ENCODE measurements at regions not wholly inside any gene's neighbourhood (a gene's known extent, or its start where the extent isn't known, plus 50 kb on each side); places are given as distances from the start of the nearest gene placed in this dataset.

GRCh38 chr15:70264738-70265465 is 167.2 kb upstream of the TLE3 start:
- Histone ChIP-seq H3K4me3 (ENCODE audit: low read depth, low read length) (no peak overlapping the region), H3K9me3 (ENCODE audit: control insufficient read depth, low read length) (no peaks in the 10 kb centered on the region), H2AFZ (no peak overlapping the region), H3K79me2 (no peaks in the 10 kb centered on the region), H3K27ac (no peak overlapping the region), H3K9ac (no peak overlapping the region), H3K4me2 (ENCODE audit: low read length) (no peak overlapping the region), H3K27me3 (ENCODE audit: control insufficient read depth, insufficient read depth, low read length) (no peaks in the 10 kb centered on the region), H3K4me1 (no peaks in the 10 kb centered on the region), H3K36me3 (ENCODE audit: control insufficient read depth, insufficient read depth, low read length) (no peaks in the 10 kb centered on the region)
- TF ChIP-seq, protein P1, sequence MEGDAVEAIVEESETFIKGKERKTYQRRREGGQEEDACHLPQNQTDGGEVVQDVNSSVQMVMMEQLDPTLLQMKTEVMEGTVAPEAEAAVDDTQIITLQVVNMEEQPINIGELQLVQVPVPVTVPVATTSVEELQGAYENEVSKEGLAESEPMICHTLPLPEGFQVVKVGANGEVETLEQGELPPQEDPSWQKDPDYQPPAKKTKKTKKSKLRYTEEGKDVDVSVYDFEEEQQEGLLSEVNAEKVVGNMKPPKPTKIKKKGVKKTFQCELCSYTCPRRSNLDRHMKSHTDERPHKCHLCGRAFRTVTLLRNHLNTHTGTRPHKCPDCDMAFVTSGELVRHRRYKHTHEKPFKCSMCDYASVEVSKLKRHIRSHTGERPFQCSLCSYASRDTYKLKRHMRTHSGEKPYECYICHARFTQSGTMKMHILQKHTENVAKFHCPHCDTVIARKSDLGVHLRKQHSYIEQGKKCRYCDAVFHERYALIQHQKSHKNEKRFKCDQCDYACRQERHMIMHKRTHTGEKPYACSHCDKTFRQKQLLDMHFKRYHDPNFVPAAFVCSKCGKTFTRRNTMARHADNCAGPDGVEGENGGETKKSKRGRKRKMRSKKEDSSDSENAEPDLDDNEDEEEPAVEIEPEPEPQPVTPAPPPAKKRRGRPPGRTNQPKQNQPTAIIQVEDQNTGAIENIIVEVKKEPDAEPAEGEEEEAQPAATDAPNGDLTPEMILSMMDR (IDR thresholded peaks at IDR 0.05): no peak

DNA sequence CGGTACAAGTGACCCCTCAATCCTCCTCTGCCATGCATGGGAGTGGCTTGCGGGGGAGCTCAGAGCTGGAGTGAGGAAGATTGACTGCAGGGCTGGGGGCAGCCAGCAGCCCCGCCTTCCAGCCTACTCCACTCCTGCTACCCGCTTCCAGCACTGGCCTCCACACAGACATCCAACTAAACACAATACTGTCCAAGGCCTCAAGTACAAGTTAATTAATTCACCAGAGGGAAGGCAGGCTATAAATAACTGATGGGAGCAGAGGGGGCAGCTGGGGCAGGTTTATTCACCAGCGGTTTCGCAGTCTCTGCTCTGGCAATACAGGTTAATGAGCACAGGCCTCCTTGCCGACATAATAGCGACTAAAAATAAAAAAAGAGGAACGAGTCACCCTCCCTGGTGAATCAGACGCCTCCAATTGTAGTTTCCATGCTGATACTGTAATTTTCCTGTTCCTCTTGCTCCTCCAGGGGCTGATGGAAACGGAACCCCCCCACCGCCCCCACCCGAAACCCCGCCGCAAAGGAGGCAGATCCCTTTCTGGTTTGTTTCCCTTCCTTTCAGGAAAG is 166.4 kb upstream of the TLE3 start:
- no peaks in the 10 kb centered on the region for H3K9me3 ChIP-seq (ENCODE audit: control insufficient read depth, low read length)
- H3K4me2 ChIP-seq (ENCODE audit: low read length): no peak overlapping the region
- TF ChIP-seq, protein P1 (IDR thresholded peaks at IDR 0.05): no peak
- H2AFZ ChIP-seq: no peak overlapping the region
- H3K27me3 ChIP-seq (ENCODE audit: control insufficient read depth, insufficient read depth, low read length): no peaks in the 10 kb centered on the region
- no peak overlapping the region for H3K27ac ChIP-seq
- no peaks in the 10 kb centered on the region for H3K79me2 ChIP-seq
- no peak overlapping the region for H3K4me3 ChIP-seq (ENCODE audit: low read depth, low read length)
- no peaks in the 10 kb centered on the region for H3K36me3 ChIP-seq (ENCODE audit: control insufficient read depth, insufficient read depth, low read length)
- H3K9ac ChIP-seq: no peak overlapping the region
- H3K4me1 ChIP-seq: no peaks in the 10 kb centered on the region

DNA sequence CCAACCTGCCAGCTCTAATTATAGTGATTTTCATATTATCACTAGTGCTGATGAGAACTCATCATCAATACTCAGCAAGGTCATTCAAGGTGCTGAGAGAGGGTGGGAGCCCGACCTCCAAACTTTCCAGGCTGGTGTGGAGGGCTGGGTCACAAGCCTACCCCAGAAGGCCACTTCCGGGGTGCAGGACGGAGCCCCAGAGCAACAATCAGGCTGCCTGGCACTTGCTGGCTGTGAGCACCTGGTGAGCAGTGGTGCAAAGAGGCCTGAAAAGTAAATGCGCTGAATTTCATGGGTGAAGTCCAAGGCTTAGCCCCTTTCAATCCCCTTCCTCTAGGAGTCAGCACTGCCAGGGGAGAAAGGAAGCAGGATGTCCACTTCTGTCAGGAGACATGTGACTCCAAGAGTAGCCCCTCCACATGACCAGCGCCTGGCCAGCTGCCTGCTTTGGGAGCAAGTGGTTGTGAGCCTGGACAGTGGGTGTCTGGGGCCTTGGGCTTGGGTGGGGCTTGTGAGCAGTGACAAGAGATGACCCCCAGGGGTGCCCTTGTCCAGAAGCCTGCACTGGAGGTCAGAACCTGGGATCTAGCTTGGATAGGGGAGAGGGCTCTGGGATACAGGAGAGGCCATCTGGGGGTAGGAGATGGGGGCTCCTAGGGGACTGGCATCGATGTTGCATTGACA is 165.0 kb upstream of the TLE3 start:
- no peaks in the 10 kb centered on the region for H3K9me3 ChIP-seq (ENCODE audit: control insufficient read depth, low read length)
- H3K4me2 ChIP-seq (ENCODE audit: low read length): no peak overlapping the region
- H3K4me1 ChIP-seq: no peaks in the 10 kb centered on the region
- H3K27me3 ChIP-seq (ENCODE audit: control insufficient read depth, insufficient read depth, low read length): no peaks in the 10 kb centered on the region
- no peak overlapping the region for H3K27ac ChIP-seq
- no peaks in the 10 kb centered on the region for H3K79me2 ChIP-seq
- no peaks in the 10 kb centered on the region for H3K36me3 ChIP-seq (ENCODE audit: control insufficient read depth, insufficient read depth, low read length)
- no peak overlapping the region for H3K4me3 ChIP-seq (ENCODE audit: low read depth, low read length)
- H3K9ac ChIP-seq: no peak overlapping the region
- H2AFZ ChIP-seq: no peak overlapping the region
- TF ChIP-seq, protein P1 (IDR thresholded peaks at IDR 0.05): no peak

DNA sequence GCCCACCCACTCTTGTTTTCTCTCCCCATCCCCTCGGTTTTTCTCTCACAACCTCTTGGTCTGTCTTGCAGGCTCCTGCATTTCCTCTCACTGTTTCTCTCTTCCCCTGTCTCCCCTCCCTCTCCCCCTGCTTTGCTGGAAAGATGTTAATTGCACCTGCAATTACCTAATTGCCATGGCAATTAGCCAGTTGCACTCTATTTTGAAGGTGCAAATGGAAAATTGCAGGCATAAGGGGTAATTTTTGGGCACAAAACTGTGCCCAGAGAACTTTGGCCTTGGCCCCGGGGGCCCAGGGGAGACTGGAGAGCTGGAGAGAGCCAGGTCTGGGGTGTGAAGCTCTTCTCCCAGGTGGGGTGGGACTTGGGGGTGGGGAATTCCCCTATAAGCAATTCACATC is 164.5 kb upstream of the TLE3 start:
- H3K27ac ChIP-seq: no peak overlapping the region
- no peaks in the 10 kb centered on the region for H3K79me2 ChIP-seq
- no peaks in the 10 kb centered on the region for H3K4me1 ChIP-seq
- no peak overlapping the region for H3K4me3 ChIP-seq (ENCODE audit: low read depth, low read length)
- H3K36me3 ChIP-seq (ENCODE audit: control insufficient read depth, insufficient read depth, low read length): no peaks in the 10 kb centered on the region
- H3K4me2 ChIP-seq (ENCODE audit: low read length): no peak overlapping the region
- no peaks in the 10 kb centered on the region for H3K9me3 ChIP-seq (ENCODE audit: control insufficient read depth, low read length)
- TF ChIP-seq, protein P1 (IDR thresholded peaks at IDR 0.05): no peak
- no peak overlapping the region for H3K9ac ChIP-seq
- no peaks in the 10 kb centered on the region for H3K27me3 ChIP-seq (ENCODE audit: control insufficient read depth, insufficient read depth, low read length)
- no peak overlapping the region for H2AFZ ChIP-seq

Measured in parathyroid adenoma (tissue), 2 donors.